ENCODE measurements at regions not wholly inside any gene's neighbourhood (a gene's known extent, or its start where the extent isn't known, plus 50 kb on each side); places are given as distances from the start of the nearest gene placed in this dataset.
"Not testable (repeated sequence)": the region's sequence is repeated elsewhere in the genome, so short reads cannot be mapped to it uniquely, and the experiment has no call there.

GRCh38 chr2:18949871-18950270, 360.5 kb upstream of the NT5C1B start:
- no peaks in the 10 kb centered on the region for H3K27me3 ChIP-seq
- H3K4me1 ChIP-seq, result peaks cover 6 to 19% (median 13%) of the 10 kb centered on the region in 3 donors
- ATAC-seq, result no peak
- no peak overlapping the region for H3K4me3 ChIP-seq
- H3K27ac ChIP-seq, result peak overlapping the region; percentile 24 to 57 (median 50)
- H3K36me3 ChIP-seq, result no peaks in the 10 kb centered on the region
- whole genome bisulfite sequencing, 2 donors (ENCODE audit: low coverage in 1 of 2), result 66 to 69% methylated on average over 2 to 4 of the region's 4 CpGs
- TF ChIP-seq POLR2A (IDR thresholded peaks at IDR 0.05) (no peak), EP300 (IDR thresholded peaks at IDR 0.05) (no peak), POLR2AphosphoS5 (IDR thresholded peaks at IDR 0.05) (no peak), CTCF (IDR thresholded peaks at IDR 0.05) (no peak)
- H3K9me3 ChIP-seq, result peaks cover 0 to 5% (median 0%) of the 10 kb centered on the region in 3 donors

- H3K4me1 ChIP-seq, result no peaks in the 10 kb centered on the region
- H3K27ac ChIP-seq, result no peak overlapping the region
- TF ChIP-seq POLR2AphosphoS5 (IDR thresholded peaks at IDR 0.05) (no peak), POLR2A (IDR thresholded peaks at IDR 0.05) (no peak), EP300 (IDR thresholded peaks at IDR 0.05) (no peak), CTCF (IDR thresholded peaks at IDR 0.05) (no peak)
- no peak overlapping the region for H3K4me3 ChIP-seq
- H3K36me3 ChIP-seq, result no peaks in the 10 kb centered on the region
- H3K27me3 ChIP-seq, result no peaks in the 10 kb centered on the region
- ATAC-seq, result no peak
- H3K9me3 ChIP-seq, result no peaks in the 10 kb centered on the region
- WGBS, 2 donors (ENCODE audit: low coverage in 1 of 2), result 80 to 84% methylated on average over 2 of the region's 2 CpGs
Measured at GRCh38 chr2:18940184-18940583, 350.8 kb upstream of the NT5C1B start.

- ATAC-seq, H3K9me3 ChIP-seq, H3K27me3 ChIP-seq, H3K4me3 ChIP-seq, H3K36me3 ChIP-seq, H3K4me1 ChIP-seq, H3K27ac ChIP-seq: not testable (repeated sequence)
- 13 to 56% methylated on average over 2 of the region's 5 CpGs for WGBS, 2 donors (ENCODE audit: low coverage in 1 of 2)
Measured at GRCh38 chr2:18939740-18940139, 350.4 kb upstream of the NT5C1B start.

GRCh38 chr2:18934886-18935285, 345.5 kb upstream of the NT5C1B start:
- no peaks in the 10 kb centered on the region for H3K36me3 ChIP-seq
- no peaks in the 10 kb centered on the region for H3K27me3 ChIP-seq
- H3K4me3 ChIP-seq, result no peak overlapping the region
- no peak for ATAC-seq
- peaks cover 0 to 13% (median 3%) of the 10 kb centered on the region in 3 donors for H3K4me1 ChIP-seq
- no peaks in the 10 kb centered on the region for H3K9me3 ChIP-seq
- H3K27ac ChIP-seq, result no peak overlapping the region
- 88% methylated on average over 1 of the region's 1 CpG; no CpG with 5 or more reads in 1 of the 2 donors for WGBS, 2 donors (ENCODE audit: low coverage in 1 of 2)
- TF ChIP-seq POLR2AphosphoS5 (IDR thresholded peaks at IDR 0.05) (no peak), CTCF (IDR thresholded peaks at IDR 0.05) (no peak), EP300 (IDR thresholded peaks at IDR 0.05) (no peak), POLR2A (IDR thresholded peaks at IDR 0.05) (no peak)

GRCh38 chr2:18932853-18933252, 343.5 kb upstream of the NT5C1B start:
- H3K4me1 ChIP-seq, result peaks cover 0 to 19% (median 3%) of the 10 kb centered on the region in 3 donors
- ATAC-seq, result no peak
- H3K9me3 ChIP-seq, result no peaks in the 10 kb centered on the region
- H3K27ac ChIP-seq, result no peak overlapping the region
- H3K4me3 ChIP-seq, result no peak overlapping the region
- no peaks in the 10 kb centered on the region for H3K36me3 ChIP-seq
- WGBS, 2 donors (ENCODE audit: low coverage in 1 of 2), result 71 to 93% methylated on average over 2 to 4 of the region's 4 CpGs
- no peaks in the 10 kb centered on the region for H3K27me3 ChIP-seq
- no peak for TF ChIP-seq CTCF (IDR thresholded peaks at IDR 0.05)
- no peak for TF ChIP-seq EP300 (IDR thresholded peaks at IDR 0.05)
- no peak for TF ChIP-seq POLR2A (IDR thresholded peaks at IDR 0.05)
- TF ChIP-seq POLR2AphosphoS5 (IDR thresholded peaks at IDR 0.05), result no peak

All from gastroesophageal sphincter (tissue), 4 donors.